Gastroesophageal sphincter (tissue), 3 donors: ENCODE measurements at regions not wholly inside any gene's neighbourhood (a gene's known extent, or its start where the extent isn't known, plus 50 kb on each side); places are given as distances from the start of the nearest gene placed in this dataset.

Experiments used
- EP300 ChIP-seq: sonication (generic); formaldehyde crosslinking; IDR thresholded peaks from one replicate; pipeline ENCODE4 v1.6.1; 2017; ENCODE audit warnings: antibody characterized with exemption, mild to moderate bottlenecking
- POLR2A ChIP-seq, 2 donors: fragments of 450-650 bp; IDR thresholded peaks; one replicate each; pipeline ENCODE4 v1.6.1; 2017; ENCODE audit warnings: antibody characterized with exemption in 2 of 2, mild to moderate bottlenecking in 2 of 2, moderate library complexity in 1 of 2
- POLR2AphosphoS5 ChIP-seq: sonication (generic); formaldehyde crosslinking; IDR thresholded peaks from one replicate; pipeline ENCODE4 v1.6.1; 2017; ENCODE audit warnings: antibody characterized with exemption
- TF ChIP-seq, protein P1 (sequence below), 4 experiments: fragments of 200-600 bp in 2 of 4; fragments of 450-650 bp in 2 of 4; sonication (generic) in 1 of 4; IDR thresholded peaks; one replicate each; pipeline ENCODE4 v1.5.1; 2017 to 2019; ENCODE audit warnings: antibody characterized with exemption in 4 of 4, mild to moderate bottlenecking in 2 of 4, moderate library complexity in 2 of 4

DNA sequence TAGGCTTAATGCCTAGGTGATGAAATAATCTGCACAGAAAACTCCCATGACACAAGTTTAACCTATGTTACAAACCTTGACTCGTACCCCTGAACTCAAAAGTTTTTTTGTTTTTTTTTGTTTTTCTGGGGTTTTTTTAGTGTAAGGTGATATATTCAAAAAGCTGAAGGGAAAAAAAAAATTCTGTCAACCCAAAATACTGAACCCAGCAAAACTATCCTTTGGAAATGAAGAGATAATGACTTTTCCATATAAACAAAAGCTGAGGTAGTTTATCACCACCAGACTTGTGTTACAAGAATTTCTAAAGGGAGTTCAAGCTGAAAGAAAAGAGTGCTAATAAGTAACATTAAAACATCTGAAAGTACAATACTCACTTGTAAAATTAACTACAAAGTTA lies 448.1 kb downstream of the KCNH5 start:
- no peak for TF ChIP-seq POLR2A (IDR thresholded peaks at IDR 0.05)
- TF ChIP-seq, protein P1, sequence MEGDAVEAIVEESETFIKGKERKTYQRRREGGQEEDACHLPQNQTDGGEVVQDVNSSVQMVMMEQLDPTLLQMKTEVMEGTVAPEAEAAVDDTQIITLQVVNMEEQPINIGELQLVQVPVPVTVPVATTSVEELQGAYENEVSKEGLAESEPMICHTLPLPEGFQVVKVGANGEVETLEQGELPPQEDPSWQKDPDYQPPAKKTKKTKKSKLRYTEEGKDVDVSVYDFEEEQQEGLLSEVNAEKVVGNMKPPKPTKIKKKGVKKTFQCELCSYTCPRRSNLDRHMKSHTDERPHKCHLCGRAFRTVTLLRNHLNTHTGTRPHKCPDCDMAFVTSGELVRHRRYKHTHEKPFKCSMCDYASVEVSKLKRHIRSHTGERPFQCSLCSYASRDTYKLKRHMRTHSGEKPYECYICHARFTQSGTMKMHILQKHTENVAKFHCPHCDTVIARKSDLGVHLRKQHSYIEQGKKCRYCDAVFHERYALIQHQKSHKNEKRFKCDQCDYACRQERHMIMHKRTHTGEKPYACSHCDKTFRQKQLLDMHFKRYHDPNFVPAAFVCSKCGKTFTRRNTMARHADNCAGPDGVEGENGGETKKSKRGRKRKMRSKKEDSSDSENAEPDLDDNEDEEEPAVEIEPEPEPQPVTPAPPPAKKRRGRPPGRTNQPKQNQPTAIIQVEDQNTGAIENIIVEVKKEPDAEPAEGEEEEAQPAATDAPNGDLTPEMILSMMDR (IDR thresholded peaks at IDR 0.05), result no peak
- no peak for TF ChIP-seq EP300
- TF ChIP-seq POLR2AphosphoS5, result no peak
